ENCODE measurements at regions not wholly inside any gene's neighbourhood (a gene's known extent, or its start where the extent isn't known, plus 50 kb on each side); places are given as distances from the start of the nearest gene placed in this dataset.
A peak's percentile ranks its signal among the peaks of the same experiment; 100 is the strongest.
"Not testable (repeated sequence)": the region's sequence is repeated elsewhere in the genome, so short reads cannot be mapped to it uniquely, and the experiment has no call there.

GRCh38 chr3:66842761-66843464 lies 155.2 kb upstream of the KBTBD8 start:
- not testable (repeated sequence) for DNase-seq (ENCODE audit: low spot score)

- no peak for DNase-seq (ENCODE audit: low spot score)
Observed at GRCh38 chr3:66851894-66852613, 146.1 kb upstream of the KBTBD8 start.

- DNase-seq (ENCODE audit: low spot score) = no peak
Observed at GRCh38 chr3:66854601-66855151, 143.4 kb upstream of the KBTBD8 start.

GRCh38 chr3:66856533-66856932 lies 141.6 kb upstream of the KBTBD8 start:
- DNase-seq (ENCODE audit: low spot score) = no peak

- DNase-seq (ENCODE audit: low spot score) = no peak
Observed at GRCh38 chr3:66858656-66859381, 139.3 kb upstream of the KBTBD8 start.

- DNase-seq (ENCODE audit: low spot score) = no peak
Observed at GRCh38 chr3:66860771-66861170, 137.3 kb upstream of the KBTBD8 start.

GRCh38 chr3:66863205-66864111 lies 134.6 kb upstream of the KBTBD8 start:
- DNase-seq (ENCODE audit: low spot score) = no peak

- DNase-seq (ENCODE audit: low spot score) = no peak
Observed at GRCh38 chr3:66884659-66885058, 113.4 kb upstream of the KBTBD8 start.

GRCh38 chr3:66885326-66886000 lies 112.6 kb upstream of the KBTBD8 start:
- peak; percentile 2 for DNase-seq (ENCODE audit: low spot score)

- DNase-seq (ENCODE audit: low spot score) = no peak
Observed at GRCh38 chr3:66889750-66890494, 108.2 kb upstream of the KBTBD8 start.

- no peak for DNase-seq (ENCODE audit: low spot score)
Observed at GRCh38 chr3:66898155-66898554, 100.0 kb upstream of the KBTBD8 start.

GRCh38 chr3:66904336-66904735 lies 93.8 kb upstream of the KBTBD8 start:
- DNase-seq (ENCODE audit: low spot score) = no peak

- no peak for DNase-seq (ENCODE audit: low spot score)
Observed at GRCh38 chr3:66904831-66905493, 93.1 kb upstream of the KBTBD8 start.

GRCh38 chr3:66907136-66907535 lies 91.0 kb upstream of the KBTBD8 start:
- DNase-seq (ENCODE audit: low spot score) = no peak

GRCh38 chr3:66910266-66911055 lies 87.6 kb upstream of the KBTBD8 start:
- DNase-seq (ENCODE audit: low spot score) = no peak

- DNase-seq (ENCODE audit: low spot score) = no peak
Observed at GRCh38 chr3:66912306-66912705, 85.8 kb upstream of the KBTBD8 start.

- DNase-seq (ENCODE audit: low spot score) = no peak
Observed at GRCh38 chr3:66922058-66922457, 76.0 kb upstream of the KBTBD8 start.

- DNase-seq (ENCODE audit: low spot score) = no peak
Observed at GRCh38 chr3:66923969-66924368, 74.1 kb upstream of the KBTBD8 start.

GRCh38 chr3:66928252-66928651 lies 69.9 kb upstream of the KBTBD8 start:
- no peak for DNase-seq (ENCODE audit: low spot score)
